Tibial nerve (tissue), 3 donors: ENCODE measurements at regions not wholly inside any gene's neighbourhood (a gene's known extent, or its start where the extent isn't known, plus 50 kb on each side); places are given as distances from the start of the nearest gene placed in this dataset.

Source experiments
- CTCF ChIP-seq, 5 experiments: fragments of 200-600 bp in 3 of 5; fragments of 450-650 bp in 2 of 5; sonication (generic) in 3 of 5; IDR thresholded peaks; one replicate each; pipeline ENCODE4 v1.5.1; 2016 to 2019; ENCODE audit warnings: antibody characterized with exemption in 5 of 5, mild to moderate bottlenecking in 3 of 5, moderate library complexity in 2 of 5
- POLR2A ChIP-seq, 2 donors: fragments of 450-650 bp; IDR thresholded peaks; one replicate each; pipeline ENCODE4 v1.6.1; 2017; ENCODE audit warnings: antibody characterized with exemption in 2 of 2, mild to moderate bottlenecking in 2 of 2, moderate library complexity in 2 of 2

GRCh38 chr5:36795366-36795765, 81.2 kb upstream of the NIPBL start:
- TF ChIP-seq CTCF (IDR thresholded peaks at IDR 0.05) (no peak), POLR2A (IDR thresholded peaks at IDR 0.05) (no peak)
